ENCODE measurements at regions not wholly inside any gene's neighbourhood (a gene's known extent, or its start where the extent isn't known, plus 50 kb on each side); places are given as distances from the start of the nearest gene placed in this dataset.

GRCh38 chr20:18943542-18943941 is 130.0 kb downstream of the SCP2D1 start:
- TF ChIP-seq CTCF (IDR thresholded peaks at IDR 0.05), result no peak
- TF ChIP-seq POLR2A (IDR thresholded peaks at IDR 0.05), result no peak
